Activated naive CD4-positive, alpha-beta T cell treated with anti-CD3 and anti-CD28 coated beads for 36 hours (primary cell): ENCODE measurements at regions not wholly inside any gene's neighbourhood (a gene's known extent, or its start where the extent isn't known, plus 50 kb on each side); places are given as distances from the start of the nearest gene placed in this dataset.

Source experiments
- CTCF ChIA-PET: fragments of 350-600 bp; sonication (Branson Sonifier 250); formaldehyde crosslinking; loops from one replicate; lab custom pipeline; 2021; ENCODE audit warnings: antibody characterized with exemption; lab: Charles Lee
- DNase-seq: peaks from one replicate; pipeline ENCODE4 v3.0.0-alpha.2; 2020
- H3K27ac Mint-ChIP-seq: one replicate; pipeline ENCODE4 v1.8.0; 2021; ENCODE audit warnings: mild to moderate bottlenecking, mixed read lengths
- H3K27me3 Mint-ChIP-seq: one replicate; pipeline ENCODE4 v1.8.0; 2021; ENCODE audit warnings: low read depth, mixed read lengths
- H3K36me3 Mint-ChIP-seq: one replicate; pipeline ENCODE4 v1.8.0; 2021; ENCODE audit warnings: low read depth, mixed read lengths
- H3K4me1 Mint-ChIP-seq: one replicate; pipeline ENCODE4 v1.8.0; 2021; ENCODE audit warnings: low read depth, mixed read lengths
- H3K4me3 Mint-ChIP-seq: one replicate; pipeline ENCODE4 v1.8.0; 2021; ENCODE audit warnings: mild to moderate bottlenecking, moderate library complexity, mixed read lengths
- H3K9me3 Mint-ChIP-seq: one replicate; pipeline ENCODE4 v1.8.0; 2021; ENCODE audit warnings: mixed read lengths
- intact Hi-C: fragments of 100-400 bp; cut with micrococcal nuclease; formaldehyde crosslinking; loops from one replicate; pipeline ENCODE4 v1.15.1; 2023

DNA sequence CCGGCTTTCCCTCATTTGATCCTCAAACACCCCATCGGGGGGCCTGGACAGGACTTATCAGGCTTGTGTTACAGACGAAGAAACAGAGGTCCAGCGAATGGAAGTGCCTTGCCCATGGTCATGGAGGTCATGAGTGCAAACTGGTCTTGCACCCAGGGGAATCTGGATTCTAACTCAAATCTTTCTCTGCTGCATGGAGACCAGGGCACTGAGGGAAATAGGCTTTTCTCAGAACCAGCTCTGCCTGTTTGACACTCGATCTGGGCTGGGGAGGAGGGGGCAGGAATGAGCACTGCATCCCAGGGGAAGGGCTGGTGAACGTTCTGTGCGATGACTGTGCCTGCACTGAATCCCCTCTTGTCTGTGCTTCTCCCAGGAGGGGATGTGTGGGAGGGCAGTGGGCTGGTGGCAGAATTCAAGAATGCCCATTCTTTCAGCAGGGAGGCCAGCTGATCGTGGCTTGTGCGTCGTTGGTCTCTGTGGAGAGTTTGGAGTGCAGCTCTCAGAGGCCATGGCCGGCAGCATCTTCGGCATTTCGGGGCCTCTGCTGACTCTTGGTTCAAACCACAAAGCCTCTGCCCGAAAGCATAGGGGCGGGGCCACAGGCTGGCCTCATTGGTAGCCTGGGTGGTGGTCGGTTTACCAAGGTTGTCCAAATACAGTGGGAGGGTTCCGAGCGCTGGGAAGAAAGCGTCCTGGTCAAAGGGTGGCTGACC, 171.6 kb downstream of the DDX1 start:
- H3K4me3 Mint-ChIP-seq = no peak overlapping the region
- intact Hi-C loops = no loop called here
- H3K27me3 Mint-ChIP-seq = no peaks in the 10 kb centered on the region
- DNase-seq = no peak
- no peak overlapping the region for H3K27ac Mint-ChIP-seq
- H3K36me3 Mint-ChIP-seq = no peaks in the 10 kb centered on the region
- H3K4me1 Mint-ChIP-seq = no peaks in the 10 kb centered on the region
- no peaks in the 10 kb centered on the region for H3K9me3 Mint-ChIP-seq
- CTCF ChIA-PET = no interaction called here

DNA sequence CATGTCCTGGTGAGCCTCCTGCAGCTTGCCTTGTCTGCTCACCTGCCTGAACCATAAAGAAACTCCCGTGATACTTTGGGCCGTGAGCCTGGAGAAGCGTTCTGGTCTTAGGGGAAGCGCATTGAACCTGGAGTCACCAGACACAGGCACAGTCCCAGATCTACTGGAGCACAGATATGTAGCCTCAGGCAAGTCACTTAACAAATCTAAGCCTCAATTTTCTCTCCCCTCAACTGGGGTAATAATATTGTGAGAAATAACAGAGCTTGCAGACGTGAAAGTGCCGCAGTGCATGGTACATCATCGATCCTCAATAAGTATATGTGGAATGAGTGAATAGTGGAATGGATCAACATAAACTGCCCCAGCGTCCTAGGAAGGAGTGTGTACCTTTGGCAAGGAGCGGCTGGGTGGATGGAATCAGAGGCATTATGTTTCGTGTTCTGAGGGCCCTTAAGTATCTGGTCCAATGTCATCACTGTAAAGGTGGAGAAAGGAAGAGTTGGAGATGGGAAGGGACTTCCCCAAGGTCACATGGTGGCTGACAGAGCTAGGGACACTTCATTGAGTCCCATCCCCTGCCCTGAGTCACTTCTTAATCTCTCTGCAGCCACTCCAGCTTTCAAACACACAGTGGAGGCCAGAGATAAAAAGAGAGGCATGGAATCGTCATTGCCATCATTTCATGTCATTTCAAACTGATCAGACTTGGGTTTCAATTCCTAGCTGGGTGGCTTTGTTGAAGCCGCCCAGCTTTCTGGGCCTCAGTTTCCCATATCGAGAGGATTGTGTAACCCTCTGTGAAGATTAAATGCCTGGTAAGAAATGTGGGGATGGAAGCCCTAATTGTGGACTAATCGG, 172.4 kb downstream of the DDX1 start:
- intact Hi-C loops = no loop called here
- Mint-ChIP-seq H3K9me3 (no peaks in the 10 kb centered on the region), H3K4me1 (no peaks in the 10 kb centered on the region), H3K27ac (no peak overlapping the region), H3K36me3 (no peaks in the 10 kb centered on the region), H3K4me3 (no peak overlapping the region), H3K27me3 (no peaks in the 10 kb centered on the region)
- DNase-seq = no peak
- CTCF ChIA-PET = interaction anchor here (0.7 kb wide), 1 partner anchor 1871 kb away, joined by 3 read pairs; no protein-coding TSS in a partner anchor

DNA sequence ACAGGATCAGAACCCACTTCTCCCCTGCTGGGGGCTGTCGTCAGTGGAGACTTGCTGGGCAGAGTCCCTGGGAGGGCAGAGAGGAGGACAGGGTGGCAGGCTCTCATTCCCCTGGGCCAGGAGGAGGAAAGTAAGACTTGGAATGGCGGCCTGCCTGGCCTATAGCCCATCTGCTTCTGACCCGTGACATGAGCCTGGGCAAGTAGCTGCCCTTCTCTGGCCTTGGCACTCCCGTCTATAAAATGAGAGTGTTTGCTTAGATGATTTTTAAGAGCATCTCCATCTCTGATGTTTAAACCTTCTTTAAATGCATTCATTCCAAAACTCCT, 173.0 kb downstream of the DDX1 start:
- Mint-ChIP-seq H3K4me3 (no peak overlapping the region), H3K27me3 (no peaks in the 10 kb centered on the region), H3K4me1 (no peaks in the 10 kb centered on the region), H3K9me3 (no peaks in the 10 kb centered on the region), H3K36me3 (no peaks in the 10 kb centered on the region), H3K27ac (no peak overlapping the region)
- no peak for DNase-seq
- CTCF ChIA-PET = interaction anchor here (0.7 kb wide), 1 partner anchor 1870 kb away, joined by 3 read pairs; no protein-coding TSS in a partner anchor
- intact Hi-C loops = no loop called here

DNA sequence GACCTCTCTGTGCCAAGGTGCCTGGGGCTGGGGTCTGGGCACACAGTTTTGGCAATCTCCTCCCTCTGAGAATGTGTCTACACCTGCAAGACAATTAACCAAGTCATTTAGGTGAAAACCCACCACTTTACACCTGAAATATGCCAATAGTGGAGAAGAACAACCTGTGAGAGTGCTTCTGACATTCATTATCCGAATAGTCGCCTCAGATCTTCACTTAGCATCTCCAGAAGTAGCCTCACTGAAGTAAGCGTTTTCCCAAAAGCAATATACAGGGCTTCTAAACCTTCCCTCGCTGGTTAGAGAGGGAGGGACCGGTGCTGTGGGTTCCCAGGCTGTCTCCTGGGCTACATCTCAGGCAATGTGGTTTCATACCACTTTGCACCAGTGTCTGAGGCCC, 173.5 kb downstream of the DDX1 start:
- DNase-seq = no peak
- Mint-ChIP-seq H3K4me3 (no peak overlapping the region), H3K27me3 (no peaks in the 10 kb centered on the region), H3K36me3 (no peaks in the 10 kb centered on the region), H3K4me1 (no peaks in the 10 kb centered on the region), H3K27ac (no peak overlapping the region), H3K9me3 (no peaks in the 10 kb centered on the region)
- intact Hi-C loops = no loop called here
- CTCF ChIA-PET = no interaction called here

DNA sequence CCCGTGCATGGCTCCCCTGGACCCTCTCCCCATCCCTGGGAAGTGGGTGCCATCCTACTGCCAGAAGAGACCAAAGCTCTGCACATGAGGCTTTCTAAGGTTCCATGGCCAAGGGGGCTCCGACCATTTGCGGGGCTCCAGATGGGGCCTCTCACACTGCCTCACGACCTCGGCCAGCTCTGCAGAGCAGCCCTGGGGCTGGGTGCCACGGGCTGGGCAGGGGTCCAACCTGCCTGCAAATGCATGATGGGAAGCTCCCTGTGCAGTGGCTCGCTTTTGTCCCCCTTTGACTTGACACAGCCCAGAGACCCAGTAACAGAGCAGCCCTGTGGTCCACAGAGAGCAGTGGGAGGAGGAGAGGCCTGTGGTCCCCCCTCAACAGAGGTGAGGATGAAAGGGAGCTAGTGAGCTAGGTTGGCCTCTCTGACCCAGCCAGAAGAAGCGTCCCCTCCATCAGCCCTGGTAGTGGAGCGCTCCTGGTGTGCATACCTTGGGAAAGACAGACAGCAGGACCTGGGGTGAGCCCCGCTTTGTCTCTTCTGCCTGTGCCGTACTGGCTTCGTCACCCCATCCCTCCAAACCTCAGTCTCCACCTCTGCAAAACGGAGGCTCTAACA, 174.1 kb downstream of the DDX1 start:
- Mint-ChIP-seq H3K4me3 (no peak overlapping the region), H3K27ac (no peak overlapping the region), H3K4me1 (no peaks in the 10 kb centered on the region), H3K9me3 (no peaks in the 10 kb centered on the region), H3K36me3 (no peaks in the 10 kb centered on the region), H3K27me3 (no peaks in the 10 kb centered on the region)
- CTCF ChIA-PET = no interaction called here
- no peak for DNase-seq
- intact Hi-C loops = no loop called here

DNA sequence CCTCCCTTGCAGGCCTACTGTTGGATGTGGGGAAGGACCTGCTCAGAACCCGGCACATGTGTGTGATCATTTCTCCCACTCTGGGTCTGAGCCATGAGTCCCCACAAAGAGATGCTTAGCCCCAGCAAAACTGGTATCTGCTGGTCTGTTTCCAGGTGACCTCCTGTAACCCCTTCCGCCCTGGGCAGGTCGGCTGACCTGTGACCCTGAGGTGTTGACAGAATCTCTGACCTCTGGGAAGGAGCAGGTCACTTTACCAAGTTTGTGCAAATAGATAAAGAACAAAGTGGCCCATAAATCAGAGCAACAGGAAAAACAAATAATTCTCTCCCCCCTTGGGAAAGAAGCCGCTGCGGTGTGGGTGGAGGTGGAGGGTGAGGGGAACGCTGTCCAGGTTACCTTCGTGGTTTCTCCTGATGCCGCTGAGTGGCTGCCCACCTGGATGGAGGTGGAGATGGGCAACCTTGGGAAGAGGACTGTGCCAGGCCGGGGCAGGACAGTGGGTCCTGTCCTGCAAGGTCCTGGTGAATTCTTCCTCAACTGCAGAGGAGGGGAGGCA, 174.0 kb upstream of the MYCN start:
- Mint-ChIP-seq H3K4me3 (no peak overlapping the region), H3K36me3 (no peaks in the 10 kb centered on the region), H3K9me3 (no peaks in the 10 kb centered on the region), H3K27ac (no peak overlapping the region), H3K27me3 (no peaks in the 10 kb centered on the region), H3K4me1 (no peaks in the 10 kb centered on the region)
- intact Hi-C loops = no loop called here
- DNase-seq = no peak
- CTCF ChIA-PET = no interaction called here

DNA sequence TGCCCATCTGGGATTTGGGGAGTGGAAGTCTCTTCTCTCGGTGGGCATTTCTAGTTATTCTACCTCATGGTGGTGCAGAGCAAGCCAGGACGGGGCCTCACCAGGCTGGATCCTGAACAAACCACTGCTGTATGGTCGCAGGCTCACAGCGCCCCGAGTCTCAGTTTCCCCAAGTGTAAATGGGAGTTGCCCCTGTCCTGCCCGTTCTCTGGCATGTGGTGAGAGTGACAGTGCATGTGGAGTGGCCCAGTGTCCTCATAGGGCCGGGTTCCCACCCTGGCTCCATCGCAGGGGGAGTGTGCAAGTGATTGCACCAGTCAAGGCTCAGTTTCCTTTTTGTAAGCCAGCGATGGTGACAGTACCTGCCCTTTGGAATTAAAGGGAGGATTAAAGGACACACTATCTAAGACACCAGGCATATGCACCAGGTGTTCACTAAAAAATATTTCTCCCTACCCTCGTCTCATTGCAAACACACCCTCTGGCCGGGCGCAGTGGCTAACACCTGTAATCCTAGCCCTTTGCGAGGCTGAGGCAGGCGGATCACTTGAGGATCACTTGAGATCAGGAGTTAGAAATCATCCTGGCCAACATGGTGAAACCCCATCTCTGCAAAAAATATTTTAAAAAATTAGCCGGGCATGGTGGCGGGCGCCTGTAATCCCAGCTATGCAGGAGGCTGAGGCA, 173.3 kb upstream of the MYCN start:
- CTCF ChIA-PET = no interaction called here
- Mint-ChIP-seq H3K36me3 (no peaks in the 10 kb centered on the region), H3K9me3 (no peaks in the 10 kb centered on the region), H3K4me3 (no peak overlapping the region), H3K27ac (no peak overlapping the region), H3K4me1 (no peaks in the 10 kb centered on the region), H3K27me3 (no peaks in the 10 kb centered on the region)
- no peak for DNase-seq
- intact Hi-C loops = no loop called here

DNA sequence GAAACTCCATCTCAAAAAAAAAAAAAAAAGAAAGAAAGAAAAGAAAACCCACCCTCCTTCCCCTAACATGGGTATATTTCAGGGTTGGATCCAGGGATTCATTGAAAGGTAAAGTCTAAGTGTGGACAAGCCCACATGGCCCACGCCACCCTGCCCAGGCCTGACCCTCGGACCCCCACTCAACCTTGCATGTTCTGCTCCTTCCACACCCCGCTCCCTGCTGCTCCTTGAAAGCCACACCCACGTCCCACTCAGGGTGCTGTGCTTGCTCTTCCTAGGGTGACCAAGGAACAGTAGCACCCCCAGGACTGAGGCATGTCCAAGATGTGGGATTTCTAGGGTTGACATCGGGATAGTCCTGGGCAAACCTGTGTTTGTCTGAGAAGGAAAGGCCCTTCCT, 172.7 kb upstream of the MYCN start:
- CTCF ChIA-PET = no interaction called here
- DNase-seq = no peak
- Mint-ChIP-seq H3K9me3 (no peaks in the 10 kb centered on the region), H3K36me3 (no peaks in the 10 kb centered on the region), H3K4me1 (no peaks in the 10 kb centered on the region), H3K27ac (no peak overlapping the region), H3K4me3 (no peak overlapping the region), H3K27me3 (no peaks in the 10 kb centered on the region)
- intact Hi-C loops = no loop called here

DNA sequence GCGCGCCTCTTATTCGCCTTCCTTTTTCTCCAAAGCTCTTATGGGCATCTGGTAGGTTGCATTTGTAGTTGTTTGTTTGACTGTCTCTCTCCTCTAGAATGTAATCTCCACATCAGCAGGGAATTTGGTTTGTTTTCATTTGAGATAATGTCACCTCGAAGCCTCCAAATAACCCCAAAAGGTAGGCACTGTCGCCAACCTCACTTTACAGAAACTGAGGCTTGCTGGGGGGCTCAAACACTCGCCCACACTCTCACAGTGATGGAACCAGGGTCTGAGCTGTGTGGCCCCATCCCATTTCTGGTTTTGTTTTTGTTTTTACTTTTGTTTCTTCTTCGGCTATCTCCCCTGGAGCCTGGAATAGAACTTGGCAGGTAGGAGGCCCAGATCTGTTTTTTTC, 172.2 kb upstream of the MYCN start:
- H3K36me3 Mint-ChIP-seq = no peaks in the 10 kb centered on the region
- CTCF ChIA-PET = interaction anchor here (0.6 kb wide), 1 partner anchor 53 kb away, joined by 4 read pairs; no protein-coding TSS in a partner anchor
- no peak overlapping the region for H3K27ac Mint-ChIP-seq
- DNase-seq = no peak
- H3K4me3 Mint-ChIP-seq = no peak overlapping the region
- intact Hi-C loops = no loop called here
- no peaks in the 10 kb centered on the region for H3K27me3 Mint-ChIP-seq
- H3K4me1 Mint-ChIP-seq = no peaks in the 10 kb centered on the region
- H3K9me3 Mint-ChIP-seq = no peaks in the 10 kb centered on the region

DNA sequence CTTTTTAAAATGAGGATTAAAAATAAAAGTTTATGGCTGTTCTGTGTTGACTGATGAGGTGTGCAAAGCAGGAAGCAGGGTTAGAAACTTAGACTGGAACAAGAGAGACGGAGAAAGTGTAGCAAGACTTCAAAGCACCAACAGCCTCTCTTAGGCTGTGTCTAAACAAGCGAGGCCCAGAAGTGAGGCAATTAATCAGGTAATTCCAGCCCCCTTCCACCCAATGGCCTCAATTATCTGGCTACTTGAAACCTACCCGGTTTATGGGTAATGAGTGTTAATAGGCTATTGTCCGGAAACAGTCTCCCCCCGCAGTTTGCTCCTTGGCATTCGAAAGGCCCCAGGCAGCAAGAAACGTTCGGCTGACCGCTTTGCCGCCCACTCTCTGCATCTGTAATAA, 171.7 kb upstream of the MYCN start:
- Mint-ChIP-seq H3K27ac (no peak overlapping the region), H3K9me3 (no peaks in the 10 kb centered on the region), H3K36me3 (no peaks in the 10 kb centered on the region), H3K4me1 (no peaks in the 10 kb centered on the region), H3K27me3 (no peaks in the 10 kb centered on the region), H3K4me3 (no peak overlapping the region)
- intact Hi-C loops = no loop called here
- CTCF ChIA-PET = interaction anchor here (0.6 kb wide), 1 partner anchor 53 kb away, joined by 4 read pairs; no protein-coding TSS in a partner anchor
- DNase-seq = no peak

DNA sequence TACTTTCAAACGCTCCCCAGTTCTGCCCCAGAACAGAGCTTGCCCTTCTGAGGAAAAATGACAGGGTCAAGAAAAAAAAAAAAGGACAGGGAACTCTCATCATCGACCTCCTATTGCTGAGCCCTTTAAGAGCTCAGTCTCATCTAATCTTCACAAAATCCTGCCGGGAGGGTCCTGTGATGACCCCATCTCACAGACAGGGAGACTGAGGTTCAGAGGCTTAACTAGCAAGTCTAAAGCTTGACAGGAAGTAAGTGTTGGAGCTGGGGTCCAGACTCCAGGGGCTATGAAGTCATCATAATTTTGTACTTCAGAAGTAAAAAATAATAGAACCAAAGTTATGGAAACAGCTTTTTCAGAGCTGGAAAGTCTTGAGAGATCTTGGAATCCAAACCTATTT, 171.1 kb upstream of the MYCN start:
- CTCF ChIA-PET = no interaction called here
- H3K9me3 Mint-ChIP-seq = no peaks in the 10 kb centered on the region
- H3K36me3 Mint-ChIP-seq = no peaks in the 10 kb centered on the region
- no peak for DNase-seq
- H3K27ac Mint-ChIP-seq = no peak overlapping the region
- no peak overlapping the region for H3K4me3 Mint-ChIP-seq
- H3K27me3 Mint-ChIP-seq = no peaks in the 10 kb centered on the region
- intact Hi-C loops = no loop called here
- H3K4me1 Mint-ChIP-seq = no peaks in the 10 kb centered on the region
